ENCODE measurements at regions not wholly inside any gene's neighbourhood (a gene's known extent, or its start where the extent isn't known, plus 50 kb on each side); places are given as distances from the start of the nearest gene placed in this dataset.

GRCh38 chr7:47635091-47636080, 53.5 kb upstream of the TNS3 start:
- ATAC-seq, result peak; percentile 32

DNA sequence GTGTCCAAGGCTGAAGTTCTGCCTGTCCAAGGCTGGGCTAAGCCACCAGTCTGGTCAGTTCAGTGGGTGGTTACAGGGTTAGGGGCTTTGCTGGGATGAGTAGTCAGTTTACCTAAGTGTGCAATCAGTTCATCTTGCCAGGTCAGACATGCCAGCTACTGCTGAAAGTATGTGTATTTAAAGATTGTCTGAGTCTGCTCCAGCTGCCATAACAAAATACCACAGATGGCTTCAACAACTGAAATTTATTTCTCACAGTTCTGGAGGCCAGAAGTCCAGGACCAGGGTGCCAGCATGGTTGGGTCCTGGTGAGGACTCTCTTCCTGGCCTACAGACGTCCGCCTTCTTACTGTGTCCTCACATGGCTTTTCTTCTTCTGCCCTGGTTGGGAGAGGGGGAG, 52.4 kb upstream of the TNS3 start:
- no peak for ATAC-seq
- Histone ChIP-seq H3K36me3 (no peaks in the 10 kb centered on the region), H3K27ac (peak overlapping the region in 2 of 4 donors; percentile 10 to 35), H3K9me3 (no peaks in the 10 kb centered on the region), H3K4me3 (no peak overlapping the region), H3K4me1 (peaks cover 0 to 53% (median 19%) of the 10 kb centered on the region in 3 donors), H3K27me3 (no peaks in the 10 kb centered on the region)
- 80 to 81% methylated on average over 2 of the region's 2 CpGs for WGBS, 2 donors (ENCODE audit: low coverage in 1 of 2)
- TF ChIP-seq POLR2A (IDR thresholded peaks at IDR 0.05) (no peak), POLR2AphosphoS5 (IDR thresholded peaks at IDR 0.05) (no peak), CTCF (IDR thresholded peaks at IDR 0.05) (no peak), EP300 (IDR thresholded peaks at IDR 0.05) (no peak)

More at GRCh38 chr7:47635091-47636080, 53.5 kb upstream of the TNS3 start:
- Histone ChIP-seq H3K36me3 (no peaks in the 10 kb centered on the region), H3K27ac (peak overlapping the region; percentile 35 to 84 (median 76)), H3K4me3 (no peak overlapping the region), H3K27me3 (no peaks in the 10 kb centered on the region), H3K4me1 (peaks cover 0 to 65% (median 19%) of the 10 kb centered on the region in 3 donors), H3K9me3 (no peaks in the 10 kb centered on the region)
- WGBS, 2 donors (ENCODE audit: low coverage in 1 of 2), result 74 to 100% methylated on average over 1 to 4 of the region's 25 CpGs
- TF ChIP-seq POLR2AphosphoS5 (IDR thresholded peaks at IDR 0.05) (peak; percentile 13), EP300 (IDR thresholded peaks at IDR 0.05) (no peak), CTCF (IDR thresholded peaks at IDR 0.05) (no peak), POLR2A (IDR thresholded peaks at IDR 0.05) (no peak)

DNA sequence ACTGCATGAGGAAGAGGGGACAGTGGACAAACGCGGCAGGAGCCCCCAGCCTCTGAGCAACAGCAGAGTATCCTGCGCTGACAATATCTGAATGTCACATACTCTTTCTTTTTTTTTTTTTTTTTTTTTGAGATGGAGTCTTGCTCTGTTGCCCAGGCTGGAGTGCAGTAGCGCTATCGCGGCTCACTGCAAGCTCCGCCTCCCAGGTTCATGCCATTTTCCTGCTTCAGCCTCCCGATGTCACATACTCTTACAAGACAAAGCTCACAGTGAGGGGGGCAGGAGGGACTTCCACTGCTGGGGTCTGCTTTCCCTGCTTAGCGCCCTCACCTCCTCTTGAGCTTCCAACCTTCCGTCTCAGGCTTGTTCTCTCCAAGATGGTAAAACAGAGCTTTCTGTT, 51.2 kb upstream of the TNS3 start:
- WGBS, 2 donors (ENCODE audit: low coverage in 1 of 2), result 87 to 100% methylated on average over 4 to 5 of the region's 10 CpGs
- Histone ChIP-seq H3K9me3 (no peaks in the 10 kb centered on the region), H3K4me1 (peaks cover 0 to 42% (median 13%) of the 10 kb centered on the region in 3 donors), H3K27ac (no peak overlapping the region), H3K36me3 (no peaks in the 10 kb centered on the region), H3K27me3 (no peaks in the 10 kb centered on the region), H3K4me3 (no peak overlapping the region)
- no peak for ATAC-seq
- TF ChIP-seq POLR2AphosphoS5 (IDR thresholded peaks at IDR 0.05) (no peak), EP300 (IDR thresholded peaks at IDR 0.05) (no peak), POLR2A (IDR thresholded peaks at IDR 0.05) (no peak), CTCF (IDR thresholded peaks at IDR 0.05) (no peak)

Data from gastroesophageal sphincter (tissue), 4 donors.